Right lobe of liver (tissue), 4 donors: ENCODE measurements at regions not wholly inside any gene's neighbourhood (a gene's known extent, or its start where the extent isn't known, plus 50 kb on each side); places are given as distances from the start of the nearest gene placed in this dataset.

ENCODE experiments used
- CTCF ChIP-seq, 4 donors: fragments of 200-600 bp in 3 of 4; fragments of 450-650 bp in 1 of 4; IDR thresholded peaks; one replicate each; pipeline versions ENCODE4 v1.5.1 to v1.8.0; 2016 to 2022; ENCODE audit warnings: antibody characterized with exemption in 4 of 4, mild to moderate bottlenecking in 2 of 4
- POLR2A ChIP-seq: fragments of 450-650 bp; IDR thresholded peaks from one replicate; pipeline ENCODE4 v1.6.1; 2017; ENCODE audit warnings: antibody characterized with exemption, mild to moderate bottlenecking
- donor health status: DM: no; HTN: no; CAD: no.
- donor health status: DM: no; HTN: no; CAD: no.
- donor health status: DM: no; HTN: yes; CAD: no.

GRCh38 chr14:98371141-98371540, 900.9 kb downstream of the BCL11B start:
- TF ChIP-seq CTCF (IDR thresholded peaks at IDR 0.05) (no peak), POLR2A (no peak)
